HG03064 (cell line): ENCODE measurements at regions not wholly inside any gene's neighbourhood (a gene's known extent, or its start where the extent isn't known, plus 50 kb on each side); places are given as distances from the start of the nearest gene placed in this dataset.

Experiments used
- ATAC-seq: cut with Tn5 transposase; IDR thresholded peaks from one replicate; pipeline ENCODE4 v1.9.1; 2021; ENCODE audit warnings: low read depth; ENCODE audit not compliant: unreplicated experiment

DNA sequence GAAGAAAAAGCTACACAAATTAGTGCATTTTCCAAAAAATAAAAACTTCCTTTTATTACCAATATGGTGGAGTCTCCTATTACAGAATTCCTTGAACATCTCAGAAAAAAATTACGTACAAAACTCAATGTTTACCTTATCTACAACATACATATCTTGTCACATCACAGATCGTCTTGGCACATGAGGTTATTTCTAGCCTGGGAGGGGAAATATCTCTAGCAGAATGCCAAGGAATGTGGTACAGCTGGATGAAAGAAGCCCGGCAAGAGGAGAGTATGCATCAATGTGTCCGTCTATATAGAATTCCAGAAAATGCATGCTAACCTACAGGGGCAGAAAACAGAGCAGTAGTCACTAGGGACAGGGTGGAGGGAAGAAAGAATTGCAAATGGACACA, 443.8 kb downstream of the ZSWIM6 start:
- no peak for ATAC-seq

- no peak for ATAC-seq
Measured at GRCh38 chr5:61777292-61777691, 445.2 kb downstream of the ZSWIM6 start.

- no peak for ATAC-seq
Measured at GRCh38 chr5:61779743-61780142, 447.7 kb downstream of the ZSWIM6 start.

- ATAC-seq = no peak
Measured at GRCh38 chr5:61783481-61783880, 451.4 kb downstream of the ZSWIM6 start.

- no peak for ATAC-seq
Measured at GRCh38 chr5:61784341-61784740, 452.3 kb downstream of the ZSWIM6 start.

DNA sequence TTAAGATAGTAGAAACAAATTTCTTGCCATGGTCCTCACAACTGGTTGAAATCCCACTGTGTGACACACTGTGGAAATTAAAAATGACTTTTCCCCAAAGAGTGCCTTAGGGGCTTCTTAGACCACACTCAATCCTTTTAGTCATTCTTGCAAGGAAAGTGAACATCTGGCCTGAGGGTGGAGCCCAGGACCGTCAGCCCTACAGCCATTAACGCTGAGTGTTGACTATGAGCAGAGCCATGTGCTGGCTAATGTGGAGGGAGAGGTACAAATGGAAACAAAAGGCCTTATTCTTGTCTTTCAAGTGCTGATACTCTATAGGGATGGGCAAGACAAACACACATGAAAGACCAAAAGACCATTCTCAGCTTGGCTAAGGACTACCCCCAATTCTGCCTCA, 456.5 kb downstream of the ZSWIM6 start:
- ATAC-seq = no peak

GRCh38 chr5:61790007-61790406, 457.9 kb downstream of the ZSWIM6 start:
- ATAC-seq = no peak

DNA sequence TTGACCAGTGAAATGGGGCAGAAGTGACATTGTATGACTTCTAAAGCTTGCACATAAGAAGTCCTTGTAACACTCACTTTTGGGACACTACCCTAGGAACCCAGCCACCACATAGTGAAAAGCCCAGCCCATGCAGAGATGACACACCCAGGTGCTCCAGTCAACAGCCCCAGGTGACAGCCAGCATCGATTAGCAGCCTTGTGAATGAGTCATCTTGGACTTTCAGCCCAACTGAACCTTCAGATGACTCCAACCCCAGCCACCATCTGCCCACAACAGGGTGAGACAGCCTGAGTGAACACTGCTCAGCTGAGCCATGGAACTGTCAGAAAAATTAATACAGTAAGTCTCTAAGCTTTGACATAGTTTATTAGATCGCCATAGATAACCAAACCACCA, 458.6 kb downstream of the ZSWIM6 start:
- ATAC-seq = no peak

DNA sequence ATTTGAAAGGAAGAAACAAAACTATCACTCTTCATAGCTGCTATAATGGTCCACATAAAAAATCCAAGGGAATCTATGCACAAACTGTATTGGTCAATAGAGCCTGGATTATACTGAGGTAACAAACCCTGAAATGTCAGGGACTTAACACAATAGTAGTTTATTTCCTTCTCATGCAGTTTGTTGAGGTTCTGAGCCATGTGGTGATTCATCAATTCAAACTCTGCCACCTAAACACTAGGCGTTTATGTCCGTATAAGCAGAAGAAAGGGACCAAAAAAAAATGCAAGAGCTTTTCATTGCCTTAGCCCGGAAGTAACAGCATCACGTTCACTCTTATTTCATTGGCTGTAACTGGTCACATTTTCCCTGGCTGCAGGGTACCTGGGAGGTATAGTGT, 464.7 kb downstream of the ZSWIM6 start:
- no peak for ATAC-seq

DNA sequence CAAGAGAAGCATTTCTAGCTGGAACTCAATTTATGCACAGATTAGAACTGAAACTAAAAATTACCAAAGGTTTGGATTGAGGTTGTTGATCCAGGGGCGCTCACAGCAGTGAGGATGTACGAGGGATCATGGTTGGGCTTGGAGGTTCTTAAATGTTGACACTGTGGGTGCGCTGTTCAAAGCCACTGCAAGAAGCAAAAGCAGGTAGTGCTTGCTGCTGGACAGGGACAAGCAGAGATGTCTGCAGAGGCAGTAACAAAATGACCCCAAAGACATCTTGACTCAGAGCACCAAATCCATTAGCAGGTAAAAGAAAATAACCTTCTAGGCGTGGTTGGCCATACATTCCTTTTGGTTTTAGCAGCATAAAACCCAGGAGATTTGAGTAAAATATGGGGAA, 468.4 kb downstream of the ZSWIM6 start:
- no peak for ATAC-seq

DNA sequence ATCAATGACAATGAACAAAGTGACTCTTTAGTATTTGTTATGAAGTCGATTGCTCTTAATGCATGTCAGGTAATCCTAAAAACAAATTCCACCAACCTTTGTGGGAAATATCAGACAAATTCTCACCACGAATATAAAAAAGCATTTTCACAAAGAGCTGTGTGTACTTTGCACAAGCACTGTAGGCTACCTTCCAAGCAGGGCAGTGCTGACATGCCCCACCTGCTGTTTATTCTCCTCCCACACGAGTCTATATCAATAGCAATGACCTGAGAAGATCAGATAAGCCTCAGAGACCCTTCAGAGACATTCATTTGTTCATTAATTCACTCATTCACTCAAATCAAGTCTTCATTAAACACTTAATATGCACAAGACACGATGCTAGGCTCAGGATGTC, 469.1 kb downstream of the ZSWIM6 start:
- no peak for ATAC-seq

GRCh38 chr5:61802456-61802855, 470.4 kb downstream of the ZSWIM6 start:
- no peak for ATAC-seq

- ATAC-seq = no peak
Measured at GRCh38 chr5:61805101-61805500, 473.0 kb downstream of the ZSWIM6 start.

DNA sequence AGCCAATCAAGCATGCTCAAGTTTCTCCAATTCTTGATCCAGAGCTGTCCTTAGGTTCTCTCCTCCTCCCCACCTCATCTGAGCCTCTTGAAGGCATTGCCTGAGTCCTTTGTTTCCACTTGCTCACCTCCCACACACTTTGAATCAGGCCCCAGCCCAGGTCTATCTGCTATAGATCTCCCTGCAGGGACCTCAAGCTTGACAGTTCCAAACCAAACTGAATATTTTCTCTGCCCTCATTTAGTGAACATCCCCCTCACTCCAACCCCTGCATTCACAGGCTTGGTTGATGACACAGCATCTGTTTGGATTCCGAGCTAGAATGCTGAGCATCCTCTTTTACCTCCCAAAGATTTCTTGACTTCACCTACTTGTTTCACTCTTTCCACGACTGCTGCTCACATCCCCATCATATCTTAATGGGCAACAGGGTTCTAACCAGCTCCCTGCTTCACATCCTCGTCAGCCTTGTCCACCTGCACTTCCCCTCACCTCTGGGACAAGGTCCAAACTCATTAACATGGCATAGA, 474.5 kb downstream of the ZSWIM6 start:
- ATAC-seq = no peak

- ATAC-seq = no peak
Measured at GRCh38 chr5:61808091-61808490, 476.0 kb downstream of the ZSWIM6 start.

DNA sequence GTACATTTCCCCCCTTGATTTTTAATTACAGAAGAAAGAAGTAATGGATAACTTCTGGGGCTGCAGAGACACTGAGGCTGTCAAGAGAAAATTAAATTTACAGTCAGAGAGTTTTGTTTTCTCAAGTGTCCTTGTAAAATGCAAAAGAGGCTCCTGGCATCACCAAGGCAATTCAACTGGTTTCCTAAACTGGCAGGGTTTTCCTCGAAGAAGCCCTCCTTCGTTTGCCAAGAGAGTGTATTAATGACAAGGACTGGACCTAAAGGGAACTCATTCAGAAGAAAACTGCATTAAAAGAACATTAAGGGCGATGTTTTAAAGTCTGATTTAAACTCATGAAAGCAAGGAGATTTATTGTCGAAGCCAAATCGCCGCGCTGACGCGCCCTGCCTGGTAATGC, 476.9 kb downstream of the ZSWIM6 start:
- no peak for ATAC-seq

DNA sequence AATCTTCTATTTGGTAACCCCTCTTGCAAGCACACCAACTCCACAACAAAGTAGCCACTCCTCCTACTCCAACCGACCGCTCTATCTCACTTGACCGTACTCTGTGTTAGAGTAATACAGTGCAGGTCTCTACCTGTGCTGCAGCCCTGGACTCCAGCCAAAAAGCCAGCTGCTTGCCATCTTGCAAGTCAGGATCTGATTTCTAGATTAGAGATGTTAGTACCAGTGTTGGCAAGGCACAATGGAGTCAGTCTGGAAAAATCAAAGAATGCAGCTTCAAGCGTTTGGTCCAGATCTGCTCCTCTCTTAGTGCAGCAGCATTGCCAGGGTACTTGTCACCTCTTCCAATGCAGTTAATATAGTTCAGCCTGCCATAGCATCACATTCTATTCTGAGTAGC, 477.6 kb downstream of the ZSWIM6 start:
- no peak for ATAC-seq

DNA sequence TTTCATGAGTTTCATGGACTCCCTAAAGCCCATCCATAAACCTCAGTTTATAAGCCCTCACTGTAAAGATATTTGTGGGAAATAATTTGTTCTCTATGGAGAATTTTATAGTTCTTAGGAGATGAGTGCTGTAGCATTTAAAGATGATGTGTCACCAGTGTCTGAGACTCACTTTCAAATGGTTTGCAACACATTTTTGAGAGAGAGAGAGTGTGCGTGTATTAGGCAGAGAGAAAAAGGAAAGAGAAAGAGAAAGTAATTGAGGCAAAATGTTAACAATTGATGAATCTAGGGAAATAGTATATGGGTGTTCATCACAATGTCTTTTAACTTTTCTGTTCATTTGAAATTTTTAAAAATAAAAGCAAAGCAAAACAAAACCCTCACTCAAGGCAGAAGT, 479.0 kb downstream of the ZSWIM6 start:
- no peak for ATAC-seq

- no peak for ATAC-seq
Measured at GRCh38 chr5:61813361-61813760, 481.3 kb downstream of the ZSWIM6 start.

DNA sequence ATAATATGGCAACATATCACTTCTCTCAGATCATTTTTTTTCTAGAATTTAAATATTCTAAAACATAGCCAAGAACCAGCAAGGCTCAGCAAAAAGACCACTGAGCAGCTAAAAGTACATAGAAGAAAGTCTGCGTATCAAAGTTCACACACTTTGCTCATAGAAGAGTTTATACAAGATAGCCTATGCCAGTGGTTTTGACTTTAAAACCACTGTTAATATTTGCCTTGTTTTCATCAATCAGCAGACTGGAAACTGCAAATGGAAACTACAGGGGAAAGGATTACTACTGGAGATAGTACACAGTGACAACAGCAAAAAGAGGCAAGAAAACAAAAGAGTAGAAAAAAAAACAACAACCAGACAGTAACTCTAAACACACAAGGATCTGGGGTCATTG, 483.3 kb downstream of the ZSWIM6 start:
- ATAC-seq = no peak

- no peak for ATAC-seq
Measured at GRCh38 chr5:61816146-61816545, 484.1 kb downstream of the ZSWIM6 start.

DNA sequence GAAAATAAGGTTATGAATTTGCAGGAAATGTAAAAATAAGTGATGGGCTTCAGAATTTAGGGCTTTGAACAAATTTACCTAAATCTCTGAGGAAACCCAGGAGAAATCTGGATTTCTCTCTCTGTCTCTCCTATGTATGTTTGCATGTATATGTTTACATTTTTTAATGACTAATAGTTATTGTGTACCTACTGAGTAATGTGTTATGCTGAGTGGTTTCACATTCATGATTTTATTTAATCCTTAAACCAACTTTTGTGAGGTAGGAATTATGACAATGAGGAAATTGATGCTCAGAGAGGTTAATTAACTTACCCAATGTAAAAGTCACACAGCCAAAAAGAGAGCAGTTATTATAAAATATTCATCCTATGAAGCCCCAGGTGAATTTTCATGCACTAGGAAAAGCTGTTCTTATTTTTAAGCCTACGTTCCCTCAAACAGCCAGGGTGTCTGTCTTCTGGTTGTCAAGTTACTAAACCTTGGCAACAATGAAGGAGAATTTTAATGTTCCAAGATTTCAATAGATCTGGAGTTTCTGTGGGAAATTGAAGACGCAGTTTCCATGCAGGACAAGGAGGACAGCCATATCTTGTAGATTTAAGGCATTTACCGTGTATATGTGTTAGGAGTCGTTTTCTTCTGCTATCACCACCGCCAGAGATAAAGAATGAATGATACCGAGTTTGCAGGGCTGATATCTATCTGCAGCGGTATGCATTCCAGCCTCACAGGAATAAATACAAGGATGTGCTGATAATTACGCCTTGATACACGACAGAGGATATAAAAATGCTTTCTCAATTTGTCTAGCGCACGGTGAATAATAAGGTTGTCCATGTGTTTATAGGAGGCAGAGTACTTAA, 484.8 kb downstream of the ZSWIM6 start:
- ATAC-seq = no peak
